Stimulated activated CD4-positive, alpha-beta T cell treated with anti-CD3 and anti-CD28 coated beads, Interleukin-1b, Interleukin-23, amount 100 ng/mL, for 1 hour (primary cell): ENCODE measurements at regions not wholly inside any gene's neighbourhood (a gene's known extent, or its start where the extent isn't known, plus 50 kb on each side); places are given as distances from the start of the nearest gene placed in this dataset.
"Not testable (repeated sequence)": the region's sequence is repeated elsewhere in the genome, so short reads cannot be mapped to it uniquely, and the experiment has no call there.

Experiments
- DNase-seq, 2 donors: peaks; one replicate each; pipeline ENCODE4 v3.0.0-alpha.2; 2020; ENCODE audit warnings: low read depth in 2 of 2

DNA sequence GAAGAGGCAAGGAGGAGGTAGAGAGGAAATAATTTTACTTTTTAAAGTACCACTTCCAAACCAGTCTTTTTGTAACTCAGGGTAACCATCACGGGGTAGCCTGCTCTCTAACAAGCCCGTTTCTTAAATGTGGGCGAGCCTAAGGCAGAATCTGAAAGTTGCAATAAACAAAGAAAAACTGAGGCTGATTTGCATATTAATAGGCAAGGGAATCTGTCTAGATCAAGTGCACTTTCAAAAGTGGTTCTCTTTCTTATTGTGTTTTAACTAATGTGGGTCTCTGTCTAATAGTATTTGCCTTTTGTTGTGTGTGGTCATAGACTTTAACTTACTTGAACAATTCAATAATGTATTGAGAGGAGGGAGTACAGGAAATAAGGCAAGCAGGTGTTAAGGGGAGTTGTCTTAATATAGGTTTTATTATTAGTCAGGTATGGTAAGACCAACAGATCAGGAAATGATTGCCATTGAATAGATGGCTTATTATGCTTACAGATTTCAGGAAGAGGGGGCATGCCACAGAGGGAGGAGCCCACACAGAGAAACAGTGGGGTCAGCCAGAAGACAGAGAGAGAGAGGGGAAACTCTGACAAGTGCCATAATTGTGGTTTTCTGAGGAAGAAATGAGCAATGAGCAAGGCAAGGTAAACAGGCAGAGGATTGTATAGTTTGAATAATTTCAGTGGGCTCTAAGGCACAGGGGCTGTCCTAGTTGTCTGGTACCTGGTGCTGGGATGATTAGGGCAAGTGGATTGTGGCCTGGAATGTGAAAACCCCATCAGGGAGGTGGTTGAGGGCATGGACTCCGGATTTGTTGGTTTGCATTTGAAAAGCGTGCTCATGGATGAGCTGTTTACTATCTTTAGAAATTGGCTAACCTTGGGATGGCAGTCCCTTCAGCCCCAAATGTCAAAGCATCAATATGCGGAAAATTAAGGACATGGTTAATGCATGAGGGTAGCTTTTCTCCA is 237.2 kb downstream of the TOX3 start:
- DNase-seq: no peak

DNA sequence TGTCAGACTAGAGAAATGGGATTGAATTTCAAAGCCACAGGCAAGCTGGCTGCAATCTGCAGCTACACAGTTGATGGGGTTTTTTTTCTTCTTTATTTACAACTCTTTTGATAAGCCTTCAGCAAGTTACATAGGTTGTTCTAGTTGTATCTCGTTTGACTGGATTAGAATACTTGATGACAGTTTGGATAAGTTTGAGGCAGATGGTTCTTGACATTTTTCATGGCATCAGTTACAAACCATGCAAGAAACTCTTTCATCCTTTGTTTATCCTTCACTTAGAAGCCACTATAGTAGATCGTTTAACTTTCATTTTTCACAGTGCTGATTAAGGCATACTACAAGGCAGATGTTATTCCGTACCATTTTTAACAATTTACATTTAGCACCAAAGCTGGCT is 238.9 kb downstream of the TOX3 start:
- DNase-seq: no peak

DNA sequence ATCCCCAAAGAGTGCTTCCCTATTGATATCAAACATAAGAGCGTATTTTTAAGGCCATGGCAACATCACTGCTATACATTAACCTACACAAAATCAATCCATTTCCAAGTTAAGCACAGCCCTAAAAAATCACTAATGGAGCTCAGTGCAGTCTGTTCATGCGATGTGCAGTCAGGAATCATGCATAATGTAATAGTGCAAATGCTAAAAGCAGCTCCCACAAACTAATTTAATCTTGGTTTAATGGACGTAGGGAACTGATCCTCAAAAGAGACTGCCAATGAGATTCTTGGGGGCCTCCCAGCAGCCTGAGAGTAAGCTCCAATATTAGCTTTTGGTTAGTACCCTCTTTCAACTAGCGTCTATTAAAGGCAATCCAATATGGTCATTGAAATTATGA is 245.9 kb downstream of the TOX3 start:
- DNase-seq: no peak

DNA sequence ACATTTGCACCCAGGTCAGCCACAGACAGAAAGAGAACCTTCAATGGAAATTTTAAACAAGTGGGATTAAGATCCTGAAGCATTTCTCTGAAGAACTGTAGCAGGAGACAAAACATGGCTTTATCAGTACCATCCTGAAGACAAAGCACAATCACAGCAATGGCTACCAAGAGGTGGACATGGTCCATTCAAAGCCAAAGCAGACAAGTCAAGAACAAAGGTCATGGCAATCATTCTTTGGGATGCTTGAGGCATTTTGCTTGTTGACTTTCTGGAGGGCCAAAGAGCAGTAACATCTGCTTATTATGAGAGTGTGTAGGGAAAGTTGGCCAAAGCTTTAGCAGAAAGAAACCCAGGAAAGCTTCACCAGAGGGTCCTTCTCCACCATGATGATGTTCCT is 248.2 kb downstream of the TOX3 start:
- DNase-seq: no peak

DNA sequence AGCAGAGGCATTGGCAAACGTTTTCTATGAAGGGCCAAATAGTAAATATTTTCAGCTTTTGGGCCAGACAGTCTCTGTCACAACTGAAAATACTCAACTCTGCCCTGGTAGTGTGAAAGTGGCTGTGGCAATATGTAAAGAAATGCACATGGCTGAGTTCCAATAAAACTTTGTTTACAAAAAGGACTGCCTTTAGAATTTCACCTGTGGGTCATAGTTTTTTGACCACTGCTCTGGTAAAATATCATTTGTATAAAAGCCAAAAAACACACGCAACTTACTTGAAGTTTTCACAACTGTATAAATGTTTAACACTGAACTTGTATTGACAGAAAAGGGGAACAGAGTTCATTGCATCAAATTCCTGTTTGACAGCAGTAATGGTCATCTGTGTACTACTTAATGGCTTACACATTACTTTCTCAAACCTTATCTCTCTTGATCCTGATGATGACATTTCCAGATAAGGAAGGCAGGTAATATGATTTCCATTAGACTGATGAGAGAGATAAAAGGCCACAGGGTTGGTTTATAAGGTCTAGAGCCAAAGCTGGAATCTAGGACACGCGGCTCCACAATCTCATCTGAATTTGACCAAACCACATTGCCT is 250.1 kb downstream of the TOX3 start:
- not testable (repeated sequence) for DNase-seq

DNA sequence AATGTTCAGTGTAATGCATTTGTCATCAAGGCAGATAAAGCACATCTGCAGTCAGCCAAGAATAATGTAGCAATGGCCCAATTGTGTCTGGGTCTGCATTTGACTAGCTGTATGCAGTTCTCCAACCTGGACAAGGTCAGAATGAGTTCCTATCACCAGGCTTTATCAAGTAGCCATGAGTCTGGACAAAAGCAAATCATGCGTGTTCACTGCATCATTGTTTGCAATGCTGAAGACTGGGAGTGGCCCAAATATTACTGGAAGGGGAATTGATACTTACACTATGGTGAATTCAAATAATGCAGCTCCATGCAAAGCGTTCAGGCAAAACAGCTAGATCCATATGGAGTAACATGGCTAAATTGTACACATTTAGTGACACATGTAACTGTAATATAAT is 250.9 kb downstream of the TOX3 start:
- no peak for DNase-seq

DNA sequence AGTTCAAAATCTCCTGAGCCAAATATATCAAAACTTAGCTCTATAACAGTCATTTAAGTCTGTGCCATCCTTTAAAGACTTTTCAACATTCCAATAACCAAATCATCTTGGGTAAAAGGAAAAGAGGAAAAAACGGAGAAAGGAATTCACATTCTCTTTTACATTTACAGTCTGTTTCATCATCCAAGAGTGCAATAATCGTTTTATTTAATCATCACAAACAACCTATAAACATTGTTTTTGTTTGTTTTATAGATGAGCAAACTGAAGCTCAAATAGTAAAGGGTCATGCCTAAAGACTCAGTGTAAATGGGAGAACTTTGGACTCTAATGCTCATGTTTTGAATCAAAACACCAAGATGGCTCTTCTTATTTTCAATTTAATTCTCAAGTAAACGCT is 252.3 kb downstream of the TOX3 start:
- DNase-seq: no peak

DNA sequence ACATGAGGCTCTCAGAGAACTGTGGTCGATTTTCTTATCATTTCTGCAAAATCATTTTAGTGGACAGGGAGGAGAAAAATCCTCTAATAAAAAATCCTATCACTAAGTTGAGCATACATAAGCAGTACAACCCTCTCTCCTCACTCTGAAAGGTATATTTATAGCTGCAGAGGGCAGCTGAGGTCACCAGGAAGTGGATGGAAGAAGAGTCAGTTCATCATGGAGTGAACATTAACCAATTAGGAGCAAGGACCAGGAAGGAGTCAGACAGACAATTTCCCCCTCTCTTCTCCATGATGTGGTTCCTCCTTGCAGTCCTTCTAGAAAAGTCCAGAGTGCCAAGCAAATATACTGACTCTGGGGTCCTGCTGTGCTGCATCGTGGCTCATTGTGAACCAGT is 253.7 kb downstream of the TOX3 start:
- DNase-seq: no peak

DNA sequence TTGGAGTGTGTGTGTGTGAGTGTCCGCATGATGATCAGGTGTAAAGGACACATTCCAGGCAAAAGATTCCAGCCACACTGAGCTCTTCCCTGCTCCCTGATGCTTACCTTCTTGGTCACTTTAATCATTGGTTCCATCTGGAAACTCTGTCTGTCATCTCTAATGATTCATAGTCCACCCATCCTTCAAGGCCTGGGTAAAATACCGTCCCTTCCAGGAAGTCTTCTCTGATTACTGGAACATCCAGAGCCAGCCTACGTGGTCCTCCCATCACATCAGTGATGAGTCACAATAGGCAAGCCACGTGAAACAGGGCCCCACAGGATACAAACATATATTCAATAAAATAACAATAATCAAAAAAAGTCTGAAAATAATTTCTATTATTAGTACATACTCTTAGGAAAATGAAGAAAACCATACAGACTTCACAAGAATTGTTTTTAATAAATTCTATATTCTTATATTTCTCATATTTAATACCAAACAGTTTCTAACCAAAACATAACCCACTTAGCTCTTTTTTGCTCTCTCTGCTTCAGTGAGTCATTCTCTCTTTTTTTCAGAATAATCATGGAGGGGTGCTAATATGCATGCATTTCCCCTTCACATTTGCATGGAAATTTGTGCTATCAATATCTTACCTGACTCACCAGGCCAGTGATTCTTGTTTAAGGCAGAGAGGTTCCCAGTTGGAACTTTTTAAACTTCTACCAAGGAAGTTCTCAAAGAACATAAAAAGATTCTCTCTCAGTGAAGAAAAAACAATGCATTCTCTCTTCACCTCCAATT is 263.2 kb downstream of the TOX3 start:
- DNase-seq: no peak

DNA sequence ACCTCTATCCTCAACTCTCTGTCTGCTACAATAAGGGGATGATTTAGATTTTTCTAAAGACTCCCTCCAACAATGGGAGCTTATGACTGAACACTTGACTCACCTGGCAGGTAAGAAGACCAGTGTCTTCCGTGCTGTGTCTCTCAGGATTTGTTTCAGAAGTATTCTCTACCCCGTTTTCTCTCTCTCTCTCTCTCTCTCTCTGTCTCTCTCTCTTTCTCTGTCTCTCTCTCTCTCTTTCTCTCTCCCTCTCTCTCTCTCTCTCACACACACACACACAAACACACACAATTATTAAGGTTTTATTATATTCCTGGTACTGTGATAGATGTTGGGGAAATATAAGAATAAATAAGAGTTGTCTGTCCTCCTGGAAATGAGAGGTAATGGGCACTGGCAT is 263.9 kb downstream of the TOX3 start:
- DNase-seq: no peak

DNA sequence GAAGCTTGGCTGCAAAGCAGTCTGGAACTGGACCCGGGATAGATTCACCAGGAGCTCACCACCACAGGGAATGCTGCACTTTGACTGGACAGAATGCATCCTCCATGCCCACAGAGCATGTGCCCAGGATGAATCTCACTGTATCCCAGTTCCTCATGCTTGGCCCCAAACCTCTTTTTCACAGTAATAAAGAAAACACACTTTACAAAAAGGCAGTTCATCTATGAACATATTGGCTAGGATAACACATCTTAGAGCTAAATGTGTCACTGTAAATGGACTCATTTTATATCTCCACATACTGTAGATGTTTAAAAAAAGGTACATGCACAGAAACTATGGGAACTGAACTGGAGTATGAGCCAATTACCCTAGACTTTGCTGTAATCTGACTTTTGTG is 266.9 kb downstream of the TOX3 start:
- DNase-seq: no peak

DNA sequence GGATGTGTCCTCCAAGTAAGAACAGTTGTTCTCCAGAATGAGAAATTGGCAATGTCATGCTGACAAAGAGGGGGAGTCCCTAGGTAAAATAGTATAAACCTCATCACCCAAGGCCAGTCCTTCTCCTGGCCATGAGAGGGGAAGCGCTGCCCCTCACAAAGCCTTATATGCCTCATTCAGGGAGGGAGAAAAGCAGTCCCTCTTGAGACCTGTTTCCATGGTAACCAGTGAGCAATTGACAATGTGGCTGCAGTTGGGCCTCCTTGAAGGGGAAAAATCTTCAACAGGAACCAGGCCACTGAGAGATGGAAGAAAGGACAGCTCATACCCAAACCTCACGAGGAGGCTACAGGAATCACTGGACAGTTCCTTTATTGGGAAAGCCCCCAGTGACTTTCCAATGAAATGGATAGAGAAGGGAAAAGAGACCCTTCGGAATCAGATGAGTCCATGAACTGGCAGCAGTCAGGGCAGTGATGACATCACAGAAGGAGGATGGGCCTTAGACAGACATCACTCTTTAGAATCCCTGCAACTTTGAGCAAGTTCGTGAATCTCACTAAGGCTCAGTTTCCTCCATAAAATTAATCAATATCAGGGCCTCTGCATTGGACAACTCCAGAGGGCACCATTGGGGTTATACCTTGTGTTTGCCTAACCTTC is 275.7 kb downstream of the TOX3 start:
- no peak for DNase-seq

DNA sequence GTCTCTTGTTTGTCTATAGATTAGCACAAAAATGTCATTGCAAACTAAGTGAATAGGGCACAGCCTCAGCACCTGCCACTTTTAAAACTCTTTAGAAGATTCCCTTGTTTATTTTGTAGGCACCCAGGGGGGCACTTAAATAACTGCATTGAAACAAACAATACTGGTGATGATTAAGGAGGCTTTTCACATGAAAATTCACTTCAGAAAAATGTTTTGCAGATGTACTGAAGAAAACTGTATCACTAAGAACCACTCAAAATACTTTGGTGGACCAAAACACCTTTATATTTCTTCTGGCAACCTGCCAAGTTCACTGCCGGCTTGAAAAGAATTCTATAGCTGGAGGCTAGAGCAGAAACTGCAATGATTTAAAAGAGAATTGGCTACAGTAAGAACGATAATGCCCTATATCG is 281.5 kb downstream of the TOX3 start:
- DNase-seq: no peak

DNA sequence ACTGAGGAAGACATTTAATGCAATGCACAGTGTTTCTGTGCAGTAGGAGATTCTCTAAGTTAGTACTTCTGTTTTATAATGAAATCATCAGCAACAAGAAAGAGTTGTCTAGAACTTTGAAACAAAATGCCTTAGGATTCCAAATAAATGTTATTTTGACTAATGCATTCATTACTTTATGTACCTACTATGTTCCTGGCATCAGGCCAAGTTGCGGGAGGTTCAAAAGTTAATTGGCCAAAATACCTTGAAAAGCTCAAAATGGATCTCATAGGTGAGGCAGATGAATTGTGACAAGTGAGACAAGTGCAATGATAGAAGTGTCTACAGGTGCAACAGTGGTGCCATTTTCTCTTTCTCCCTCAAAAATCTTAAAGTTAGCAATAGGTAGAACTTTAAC is 289.4 kb downstream of the TOX3 start:
- no peak for DNase-seq

DNA sequence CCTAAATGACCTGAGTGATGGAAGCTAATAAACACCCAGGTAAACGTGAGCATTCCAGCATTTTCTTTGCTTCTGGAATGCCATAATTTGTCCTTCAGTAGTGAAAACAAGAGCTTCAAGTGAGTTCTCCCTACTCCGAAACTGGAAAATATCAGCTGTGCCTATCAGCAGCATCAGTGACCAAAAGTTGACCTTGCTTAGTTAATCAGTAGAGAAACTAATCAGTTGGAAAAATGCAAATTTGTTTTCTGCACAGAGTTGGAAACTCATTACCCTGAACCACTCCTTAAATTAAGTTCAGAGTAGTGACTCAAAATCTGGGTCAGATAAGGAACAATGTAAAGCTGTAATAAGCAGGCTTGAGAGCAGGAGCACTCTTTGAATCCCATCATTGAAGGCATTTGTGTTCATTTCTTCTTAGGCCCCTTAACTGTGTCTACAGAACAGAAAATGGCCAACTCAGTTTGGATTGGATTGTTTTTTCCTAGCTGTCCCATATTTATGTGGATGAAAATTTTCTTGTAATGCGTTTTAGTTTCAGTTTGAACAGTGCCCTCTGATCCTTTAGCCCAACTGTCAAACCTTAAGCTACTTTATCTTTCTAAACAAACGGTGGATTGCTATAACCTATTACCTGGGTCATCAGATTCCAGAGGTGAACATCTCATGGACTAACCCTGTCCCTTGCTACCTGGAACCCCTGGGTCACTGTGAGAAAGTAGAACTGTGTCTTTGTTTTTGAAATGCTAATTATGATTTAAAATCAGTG is 290.4 kb downstream of the TOX3 start:
- no peak for DNase-seq

DNA sequence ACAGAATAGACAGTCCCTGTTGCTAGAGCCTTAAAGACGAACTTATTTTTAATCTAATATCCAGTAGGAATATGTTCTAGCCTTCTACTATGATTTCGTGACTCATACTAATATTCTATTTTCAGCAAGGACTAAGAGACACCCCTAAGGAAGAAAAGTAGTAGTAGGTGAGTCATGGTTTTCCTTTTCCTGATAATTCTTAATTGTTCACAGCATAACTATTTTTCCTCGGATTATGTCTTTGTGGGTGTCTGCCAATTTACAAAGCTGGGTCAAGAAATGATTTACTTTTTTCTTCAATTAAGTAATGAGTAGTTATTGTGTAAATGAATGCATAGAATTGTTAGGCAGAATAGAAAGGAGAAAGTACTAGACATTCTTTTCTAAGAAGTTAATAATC is 292.2 kb downstream of the TOX3 start:
- DNase-seq: no peak

DNA sequence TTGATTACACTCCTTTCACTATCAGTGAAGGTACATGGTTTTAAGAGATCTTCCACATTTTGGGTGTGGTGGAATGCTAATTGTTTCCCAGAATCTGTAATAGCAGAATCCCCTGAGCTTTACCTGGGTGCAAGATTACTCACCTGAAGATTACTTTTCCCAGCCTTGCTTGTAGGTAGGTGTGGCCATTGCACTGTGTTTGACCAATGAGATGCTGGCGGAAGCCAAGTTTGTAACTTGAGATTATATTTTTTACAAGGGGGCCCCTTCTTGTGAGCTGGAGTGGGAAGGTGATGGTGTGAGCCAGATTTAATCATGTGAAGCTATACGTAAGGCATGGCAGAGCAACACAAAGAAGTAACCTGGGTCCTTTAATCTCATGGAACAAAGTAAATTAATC is 294.3 kb downstream of the TOX3 start:
- no peak for DNase-seq

DNA sequence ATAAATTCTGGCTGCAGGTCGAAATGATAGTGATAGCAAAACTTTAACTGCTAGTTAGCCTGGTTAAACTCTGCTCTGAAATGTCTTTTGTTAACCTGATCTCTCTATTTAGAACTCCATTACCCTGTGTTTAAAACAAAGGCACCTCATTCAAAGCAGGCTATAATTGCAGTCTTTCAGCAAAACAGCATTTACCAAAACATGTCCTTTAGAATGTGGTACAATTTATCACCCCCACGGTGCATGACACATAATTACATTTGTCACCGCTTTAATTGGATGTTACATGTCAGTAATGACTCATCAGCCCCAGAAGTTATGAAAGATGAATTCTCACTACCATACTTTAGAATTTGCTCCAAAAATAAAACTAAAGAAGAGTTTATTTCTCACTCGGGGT is 295.4 kb downstream of the TOX3 start:
- DNase-seq: no peak

DNA sequence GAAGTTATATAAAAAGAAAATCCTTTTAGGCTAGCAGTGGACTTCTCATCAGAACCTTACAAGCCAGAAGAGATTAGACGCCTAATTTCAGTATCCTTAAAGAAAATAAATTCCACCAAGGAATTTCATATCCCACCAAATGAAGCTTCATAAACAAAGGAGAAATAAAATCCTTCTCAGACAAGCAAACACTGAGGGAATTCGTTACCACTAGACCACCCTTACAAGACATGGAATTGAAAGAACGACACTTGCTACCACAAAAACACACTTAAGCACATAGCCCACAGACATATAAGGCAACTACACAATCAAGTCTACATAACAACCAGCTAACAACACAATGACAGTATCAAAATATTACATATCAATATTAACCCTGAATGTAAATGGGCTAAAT is 299.2 kb downstream of the TOX3 start:
- no peak for DNase-seq

DNA sequence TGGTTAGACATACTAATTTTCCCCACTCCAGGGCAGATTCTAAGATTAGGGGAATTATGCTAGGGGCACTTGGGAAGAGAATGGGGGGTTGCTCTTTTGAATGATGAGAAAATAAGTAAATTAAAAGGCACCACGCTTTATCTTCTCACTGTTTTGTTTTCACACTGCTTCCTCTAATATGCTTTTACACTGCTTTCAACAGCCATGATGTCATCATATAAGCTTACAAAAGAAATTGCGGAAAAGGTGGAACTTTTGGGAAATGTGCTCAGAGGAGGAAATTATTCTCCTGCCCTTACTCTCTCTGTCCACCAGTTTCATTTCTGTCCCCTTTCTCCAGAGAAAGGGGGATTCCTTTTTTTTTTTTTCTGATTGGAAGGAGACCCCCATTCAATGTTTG is 308.2 kb downstream of the TOX3 start:
- no peak for DNase-seq

DNA sequence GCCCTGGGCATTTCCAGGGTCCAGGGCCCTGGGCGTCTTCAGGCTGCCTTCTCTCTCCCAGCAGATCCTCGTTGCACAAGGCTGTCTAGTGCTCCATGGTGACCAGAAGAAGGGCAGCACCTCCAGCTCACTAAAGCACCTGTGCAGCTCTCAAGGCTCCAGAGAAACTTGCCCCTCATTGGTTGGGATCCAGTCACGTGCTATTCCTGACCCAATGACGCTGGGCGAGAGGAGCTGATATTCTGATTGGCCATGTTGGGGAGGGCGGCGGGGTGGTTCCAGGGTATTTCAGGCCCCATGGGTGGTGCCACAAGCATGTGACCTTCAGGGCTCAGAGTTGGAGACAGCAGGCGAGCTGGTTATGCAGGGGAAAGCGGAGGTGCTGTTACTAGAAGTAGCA is 309.1 kb downstream of the TOX3 start:
- DNase-seq: no peak
